Cardiac muscle cell (in vitro differentiated cells and primary cell): ENCODE measurements at regions not wholly inside any gene's neighbourhood (a gene's known extent, or its start where the extent isn't known, plus 50 kb on each side); places are given as distances from the start of the nearest gene placed in this dataset.

Experiments
- DNase-seq, 2 donors: peaks; one replicate each; pipeline versions ENCODE4 v3.0.0 to v3.0.0-alpha.2; 2010 to 2017; ENCODE audit warnings: low read depth in 1 of 2, low spot score in 1 of 2
- H3K27ac ChIP-seq: fragments of 200-600 bp; sonication (generic); 2 replicates; pipeline ENCODE4 v1.5.1; 2016
- H3K27me3 ChIP-seq: fragments of 200-600 bp; sonication (generic); 2 replicates; pipeline ENCODE4 v1.6.0; 2016; ENCODE audit warnings: control low read depth
- H3K36me3 ChIP-seq: fragments of 200-600 bp; sonication (generic); 2 replicates; pipeline ENCODE4 v1.5.1; 2016; ENCODE audit warnings: control low read depth
- H3K4me1 ChIP-seq: fragments of 200-600 bp; sonication (generic); 2 replicates; pipeline ENCODE4 v1.8.1; 2017; ENCODE audit warnings: low read depth, mild to moderate bottlenecking, mixed run types
- H3K4me3 ChIP-seq: fragments of 200-600 bp; sonication (generic); 2 replicates; pipeline ENCODE4 v1.5.1; 2016; ENCODE audit warnings: mild to moderate bottlenecking
- H3K9me3 ChIP-seq: fragments of 200-600 bp; sonication (generic); 2 replicates; pipeline ENCODE4 v1.5.1; 2017; ENCODE audit warnings: low read depth, mild to moderate bottlenecking, control low read depth
- TF ChIP-seq, protein P1 (sequence below): IDR thresholded peaks from 2 replicates; pipeline ENCODE4 v1.5.1; 2012; ENCODE audit warnings: low read depth, mild to moderate bottlenecking, low read length

DNA sequence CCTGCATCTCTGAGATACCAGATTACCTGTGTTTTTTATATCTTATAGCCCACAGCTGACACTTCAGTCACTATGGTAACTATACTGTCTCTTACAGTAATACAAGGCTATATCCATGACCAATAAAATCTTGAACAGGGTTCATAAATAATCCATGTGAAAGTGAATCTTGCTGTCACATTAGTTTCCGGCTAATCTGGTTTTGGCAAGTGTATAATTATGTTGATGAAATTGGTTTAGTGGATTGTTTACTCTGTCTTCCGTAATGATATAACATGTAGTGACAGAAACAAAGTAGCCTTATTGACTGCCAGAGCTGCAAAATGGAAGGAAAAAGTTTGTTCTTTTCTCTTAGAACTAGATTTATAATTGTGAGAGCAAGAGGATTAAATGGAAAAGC lies 686.6 kb upstream of the PABPC4L start:
- no peak overlapping the region for H3K27ac ChIP-seq
- H3K4me3 ChIP-seq: no peak overlapping the region
- TF ChIP-seq, protein P1, sequence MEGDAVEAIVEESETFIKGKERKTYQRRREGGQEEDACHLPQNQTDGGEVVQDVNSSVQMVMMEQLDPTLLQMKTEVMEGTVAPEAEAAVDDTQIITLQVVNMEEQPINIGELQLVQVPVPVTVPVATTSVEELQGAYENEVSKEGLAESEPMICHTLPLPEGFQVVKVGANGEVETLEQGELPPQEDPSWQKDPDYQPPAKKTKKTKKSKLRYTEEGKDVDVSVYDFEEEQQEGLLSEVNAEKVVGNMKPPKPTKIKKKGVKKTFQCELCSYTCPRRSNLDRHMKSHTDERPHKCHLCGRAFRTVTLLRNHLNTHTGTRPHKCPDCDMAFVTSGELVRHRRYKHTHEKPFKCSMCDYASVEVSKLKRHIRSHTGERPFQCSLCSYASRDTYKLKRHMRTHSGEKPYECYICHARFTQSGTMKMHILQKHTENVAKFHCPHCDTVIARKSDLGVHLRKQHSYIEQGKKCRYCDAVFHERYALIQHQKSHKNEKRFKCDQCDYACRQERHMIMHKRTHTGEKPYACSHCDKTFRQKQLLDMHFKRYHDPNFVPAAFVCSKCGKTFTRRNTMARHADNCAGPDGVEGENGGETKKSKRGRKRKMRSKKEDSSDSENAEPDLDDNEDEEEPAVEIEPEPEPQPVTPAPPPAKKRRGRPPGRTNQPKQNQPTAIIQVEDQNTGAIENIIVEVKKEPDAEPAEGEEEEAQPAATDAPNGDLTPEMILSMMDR: no peak
- no peaks in the 10 kb centered on the region for H3K4me1 ChIP-seq
- DNase-seq: no peak
- H3K27me3 ChIP-seq: no peaks in the 10 kb centered on the region
- no peaks in the 10 kb centered on the region for H3K36me3 ChIP-seq
- no peaks in the 10 kb centered on the region for H3K9me3 ChIP-seq

GRCh38 chr4:134885436-134885835 lies 683.8 kb upstream of the PABPC4L start:
- Histone ChIP-seq H3K27me3 (no peaks in the 10 kb centered on the region), H3K36me3 (no peaks in the 10 kb centered on the region), H3K27ac (no peak overlapping the region), H3K4me3 (no peak overlapping the region), H3K4me1 (no peaks in the 10 kb centered on the region), H3K9me3 (no peaks in the 10 kb centered on the region)
- TF ChIP-seq, protein P1: no peak
- peak in 1 of 2 donors; percentile 0 for DNase-seq

GRCh38 chr4:134883831-134884449 lies 682.4 kb upstream of the PABPC4L start:
- no peaks in the 10 kb centered on the region for H3K4me1 ChIP-seq

DNA sequence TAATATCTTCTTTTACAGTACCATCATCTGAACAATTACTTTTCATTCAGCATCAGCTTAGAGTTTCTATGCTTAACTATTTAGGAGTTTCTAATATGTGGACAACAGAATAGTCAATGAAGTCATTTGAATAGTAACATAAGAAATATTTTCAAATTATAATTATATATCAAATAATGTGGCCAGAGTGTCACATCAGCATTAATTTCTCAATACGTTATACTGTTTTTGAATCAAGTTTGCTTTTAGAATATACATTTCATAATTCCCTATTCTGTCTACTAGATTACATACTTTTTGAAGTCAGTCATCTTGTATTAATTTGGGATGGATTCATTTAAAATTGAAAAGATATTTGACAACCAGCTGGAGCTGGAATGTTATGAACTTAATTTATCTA lies 677.4 kb upstream of the PABPC4L start:
- TF ChIP-seq, protein P1: no peak
- no peaks in the 10 kb centered on the region for H3K36me3 ChIP-seq

More at GRCh38 chr4:134883831-134884449, 682.4 kb upstream of the PABPC4L start:
- TF ChIP-seq, protein P1: no peak
- no peaks in the 10 kb centered on the region for H3K36me3 ChIP-seq
- no peaks in the 10 kb centered on the region for H3K27me3 ChIP-seq
- no peak for DNase-seq
- H3K27ac ChIP-seq: no peak overlapping the region
- H3K9me3 ChIP-seq: no peaks in the 10 kb centered on the region
- H3K4me3 ChIP-seq: no peak overlapping the region

DNA sequence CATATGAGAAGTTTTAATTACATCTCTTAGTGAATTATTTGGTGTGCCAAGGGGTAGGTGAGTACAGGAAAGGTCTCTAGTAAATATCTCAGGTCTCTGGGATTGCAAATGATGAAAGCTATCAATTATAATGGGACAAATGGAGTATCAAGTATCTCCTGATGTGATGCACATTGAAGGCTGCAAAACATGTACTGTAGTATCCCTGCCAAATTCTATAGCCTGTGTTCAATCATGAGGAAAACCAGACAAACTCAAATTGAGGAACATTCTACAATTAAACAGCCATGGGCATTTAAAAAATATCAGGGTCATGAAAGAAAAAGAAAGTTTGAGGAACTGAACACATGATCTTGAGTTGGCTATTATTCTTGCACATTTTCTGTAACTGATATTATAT lies 665.4 kb upstream of the PABPC4L start:
- Histone ChIP-seq H3K36me3 (no peaks in the 10 kb centered on the region), H3K27ac (no peak overlapping the region), H3K9me3 (no peaks in the 10 kb centered on the region), H3K4me3 (no peak overlapping the region), H3K4me1 (no peaks in the 10 kb centered on the region), H3K27me3 (no peaks in the 10 kb centered on the region)
- TF ChIP-seq, protein P1: no peak
- no peak for DNase-seq

More for the DNA sequence above, 677.4 kb upstream of the PABPC4L start:
- Histone ChIP-seq H3K27ac (no peak overlapping the region), H3K4me3 (no peak overlapping the region), H3K4me1 (no peaks in the 10 kb centered on the region), H3K27me3 (no peaks in the 10 kb centered on the region), H3K9me3 (no peaks in the 10 kb centered on the region)
- DNase-seq: no peak
